Gastrocnemius medialis (tissue), 4 donors: ENCODE measurements at regions not wholly inside any gene's neighbourhood (a gene's known extent, or its start where the extent isn't known, plus 50 kb on each side); places are given as distances from the start of the nearest gene placed in this dataset.

Experiments used
- CTCF ChIP-seq, 5 experiments: fragments of 450-650 bp in 3 of 5; fragments of 200-600 bp in 2 of 5; sonication (generic) in 2 of 5; IDR thresholded peaks in 4 of 5; conservative IDR thresholded peaks in 1 of 5; 1 replicate in 4 of 5; 2 replicates in 1 of 5; pipeline ENCODE4 v1.5.1; 2016 to 2019; ENCODE audit warnings: antibody characterized with exemption in 5 of 5, mild to moderate bottlenecking in 3 of 5, moderate library complexity in 3 of 5
- POLR2A ChIP-seq, 2 donors: fragments of 450-650 bp; IDR thresholded peaks; one replicate each; pipeline ENCODE4 v1.6.1; 2017; ENCODE audit warnings: antibody characterized with exemption in 2 of 2, mild to moderate bottlenecking in 2 of 2, moderate library complexity in 2 of 2

- TF ChIP-seq CTCF (IDR thresholded peaks at IDR 0.05 in 4 of 5, conservative IDR thresholded peaks at IDR 0.05 in 1 of 5) (no peak), POLR2A (IDR thresholded peaks at IDR 0.05) (no peak)
Observed at GRCh38 chr10:106401161-106401560, 763.3 kb downstream of the SORCS1 start.
